ENCODE measurements at regions not wholly inside any gene's neighbourhood (a gene's known extent, or its start where the extent isn't known, plus 50 kb on each side); places are given as distances from the start of the nearest gene placed in this dataset.
A peak's percentile ranks its signal among the peaks of the same experiment; 100 is the strongest.

DNA sequence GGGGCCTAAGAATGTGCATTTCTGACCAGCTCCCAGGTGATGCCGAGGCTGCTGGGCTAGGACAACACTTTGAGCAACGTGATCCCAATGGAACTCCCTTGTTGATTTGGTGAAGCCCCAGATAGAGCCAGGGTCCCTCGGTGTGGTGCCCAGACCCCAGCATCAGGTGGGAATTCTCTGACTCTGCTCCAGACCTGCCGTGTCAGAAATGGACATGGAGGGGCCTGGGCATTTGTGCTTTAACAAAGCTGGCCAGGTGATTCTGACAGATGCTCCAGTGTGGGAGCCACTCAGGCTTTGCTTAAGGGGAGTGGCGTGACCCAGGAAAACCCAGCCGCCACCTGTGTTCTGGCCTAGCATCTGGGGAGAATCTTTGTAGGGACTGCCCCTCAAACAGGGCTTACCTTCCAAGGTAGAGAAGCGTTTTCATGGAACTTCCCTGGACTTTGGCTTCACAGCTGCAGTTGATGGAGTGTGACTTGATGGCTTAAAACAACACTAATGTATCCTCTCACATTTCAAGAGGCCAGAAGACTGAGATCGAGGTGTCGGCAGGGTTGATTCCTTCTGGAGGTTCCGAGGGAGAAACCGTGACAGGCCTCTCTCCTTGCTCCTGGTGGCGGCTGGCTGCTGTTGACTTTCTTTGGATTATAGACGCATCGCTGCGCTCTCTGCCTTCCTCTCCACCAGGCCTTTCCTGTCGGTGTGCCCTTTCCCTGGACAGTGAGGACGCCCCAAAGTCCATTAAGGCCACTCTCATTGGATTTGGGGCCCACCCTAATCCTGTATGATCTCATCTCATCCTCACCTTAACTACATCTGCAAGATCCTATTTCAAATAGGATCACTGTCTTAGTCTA, 57.0 kb upstream of the HDAC4 start:
- peak; percentile 22 for DNase-seq (ENCODE audit: low spot score)

DNA sequence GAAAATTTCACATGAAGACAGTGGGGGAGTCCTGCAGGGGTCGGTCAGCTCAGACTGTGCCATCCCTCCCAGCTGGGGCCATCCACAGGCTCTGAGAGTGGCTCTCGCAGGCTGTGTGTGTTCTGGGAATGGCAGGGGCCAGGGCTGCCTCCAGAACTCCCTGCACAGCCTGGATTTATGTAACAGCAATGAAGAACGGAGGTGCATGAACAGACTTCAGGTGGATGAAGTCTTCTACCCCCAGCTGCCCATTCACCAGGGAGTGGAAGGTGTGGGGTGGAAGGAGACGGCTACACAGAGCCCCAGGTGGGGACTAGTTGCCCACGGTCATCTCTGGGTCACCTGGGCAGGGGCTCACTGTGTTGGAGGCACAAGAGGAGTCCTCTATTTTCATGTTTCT, 56.1 kb upstream of the HDAC4 start:
- Histone ChIP-seq H3K36me3 (ENCODE audit: control insufficient read depth in 4 of 4, insufficient read depth in 3 of 4, low read depth in 1 of 4, low read length in 3 of 4) (no peaks in the 10 kb centered on the region), H3K27me3 (ENCODE audit: control insufficient read depth in 4 of 4, insufficient read depth in 4 of 4, low read length in 3 of 4) (no peaks in the 10 kb centered on the region), H3K27ac (ENCODE audit: low read depth in 1 of 2, low read length in 2 of 2) (no peak overlapping the region), H3K9me3 (ENCODE audit: control insufficient read depth in 4 of 4, low read length in 3 of 4) (peaks cover 0 to 2% (median 0%) of the 10 kb centered on the region in 4 donors), H3K4me1 (ENCODE audit: control insufficient read depth in 4 of 4, insufficient read depth in 4 of 4, low read length in 3 of 4) (no peaks in the 10 kb centered on the region), H3K4me3 (ENCODE audit: low read depth in 1 of 3, low read length in 3 of 3) (no peak overlapping the region), H3K9ac (ENCODE audit: low read depth in 1 of 2, low read length in 2 of 2) (no peak overlapping the region)
- 80% methylated on average over 5 of the region's 5 CpGs for WGBS
- peak; percentile 12 for DNase-seq (ENCODE audit: low spot score)
- no peak for TF ChIP-seq FOXA2 (IDR thresholded peaks at IDR 0.05)
- no peak for TF ChIP-seq YY1 (IDR thresholded peaks at IDR 0.05)
- TF ChIP-seq, protein P1, sequence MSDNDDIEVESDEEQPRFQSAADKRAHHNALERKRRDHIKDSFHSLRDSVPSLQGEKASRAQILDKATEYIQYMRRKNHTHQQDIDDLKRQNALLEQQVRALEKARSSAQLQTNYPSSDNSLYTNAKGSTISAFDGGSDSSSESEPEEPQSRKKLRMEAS (IDR thresholded peaks at IDR 0.05): no peak
- TF ChIP-seq, protein P2, sequence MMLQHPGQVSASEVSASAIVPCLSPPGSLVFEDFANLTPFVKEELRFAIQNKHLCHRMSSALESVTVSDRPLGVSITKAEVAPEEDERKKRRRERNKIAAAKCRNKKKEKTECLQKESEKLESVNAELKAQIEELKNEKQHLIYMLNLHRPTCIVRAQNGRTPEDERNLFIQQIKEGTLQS (IDR thresholded peaks at IDR 0.05): no peak
- TF ChIP-seq RAD21 (IDR thresholded peaks at IDR 0.05): no peak
- TF ChIP-seq, protein P3, sequence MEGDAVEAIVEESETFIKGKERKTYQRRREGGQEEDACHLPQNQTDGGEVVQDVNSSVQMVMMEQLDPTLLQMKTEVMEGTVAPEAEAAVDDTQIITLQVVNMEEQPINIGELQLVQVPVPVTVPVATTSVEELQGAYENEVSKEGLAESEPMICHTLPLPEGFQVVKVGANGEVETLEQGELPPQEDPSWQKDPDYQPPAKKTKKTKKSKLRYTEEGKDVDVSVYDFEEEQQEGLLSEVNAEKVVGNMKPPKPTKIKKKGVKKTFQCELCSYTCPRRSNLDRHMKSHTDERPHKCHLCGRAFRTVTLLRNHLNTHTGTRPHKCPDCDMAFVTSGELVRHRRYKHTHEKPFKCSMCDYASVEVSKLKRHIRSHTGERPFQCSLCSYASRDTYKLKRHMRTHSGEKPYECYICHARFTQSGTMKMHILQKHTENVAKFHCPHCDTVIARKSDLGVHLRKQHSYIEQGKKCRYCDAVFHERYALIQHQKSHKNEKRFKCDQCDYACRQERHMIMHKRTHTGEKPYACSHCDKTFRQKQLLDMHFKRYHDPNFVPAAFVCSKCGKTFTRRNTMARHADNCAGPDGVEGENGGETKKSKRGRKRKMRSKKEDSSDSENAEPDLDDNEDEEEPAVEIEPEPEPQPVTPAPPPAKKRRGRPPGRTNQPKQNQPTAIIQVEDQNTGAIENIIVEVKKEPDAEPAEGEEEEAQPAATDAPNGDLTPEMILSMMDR (IDR thresholded peaks at IDR 0.05; ENCODE audit: low read depth, low read length, missing input control): no peak
- TF ChIP-seq, protein P4, sequence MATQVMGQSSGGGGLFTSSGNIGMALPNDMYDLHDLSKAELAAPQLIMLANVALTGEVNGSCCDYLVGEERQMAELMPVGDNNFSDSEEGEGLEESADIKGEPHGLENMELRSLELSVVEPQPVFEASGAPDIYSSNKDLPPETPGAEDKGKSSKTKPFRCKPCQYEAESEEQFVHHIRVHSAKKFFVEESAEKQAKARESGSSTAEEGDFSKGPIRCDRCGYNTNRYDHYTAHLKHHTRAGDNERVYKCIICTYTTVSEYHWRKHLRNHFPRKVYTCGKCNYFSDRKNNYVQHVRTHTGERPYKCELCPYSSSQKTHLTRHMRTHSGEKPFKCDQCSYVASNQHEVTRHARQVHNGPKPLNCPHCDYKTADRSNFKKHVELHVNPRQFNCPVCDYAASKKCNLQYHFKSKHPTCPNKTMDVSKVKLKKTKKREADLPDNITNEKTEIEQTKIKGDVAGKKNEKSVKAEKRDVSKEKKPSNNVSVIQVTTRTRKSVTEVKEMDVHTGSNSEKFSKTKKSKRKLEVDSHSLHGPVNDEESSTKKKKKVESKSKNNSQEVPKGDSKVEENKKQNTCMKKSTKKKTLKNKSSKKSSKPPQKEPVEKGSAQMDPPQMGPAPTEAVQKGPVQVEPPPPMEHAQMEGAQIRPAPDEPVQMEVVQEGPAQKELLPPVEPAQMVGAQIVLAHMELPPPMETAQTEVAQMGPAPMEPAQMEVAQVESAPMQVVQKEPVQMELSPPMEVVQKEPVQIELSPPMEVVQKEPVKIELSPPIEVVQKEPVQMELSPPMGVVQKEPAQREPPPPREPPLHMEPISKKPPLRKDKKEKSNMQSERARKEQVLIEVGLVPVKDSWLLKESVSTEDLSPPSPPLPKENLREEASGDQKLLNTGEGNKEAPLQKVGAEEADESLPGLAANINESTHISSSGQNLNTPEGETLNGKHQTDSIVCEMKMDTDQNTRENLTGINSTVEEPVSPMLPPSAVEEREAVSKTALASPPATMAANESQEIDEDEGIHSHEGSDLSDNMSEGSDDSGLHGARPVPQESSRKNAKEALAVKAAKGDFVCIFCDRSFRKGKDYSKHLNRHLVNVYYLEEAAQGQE (IDR thresholded peaks at IDR 0.05): no peak
- no peak for TF ChIP-seq JUND (IDR thresholded peaks at IDR 0.05)
- TF ChIP-seq NR2F2 (IDR thresholded peaks at IDR 0.05): no peak
- TF ChIP-seq TAF1 (conservative IDR thresholded peaks at IDR 0.05): no peak

More for the DNA sequence above, 57.0 kb upstream of the HDAC4 start:
- 90% methylated on average over 17 of the region's 17 CpGs for WGBS
- Histone ChIP-seq H3K4me3 (ENCODE audit: low read depth in 1 of 3, low read length in 3 of 3) (no peak overlapping the region), H3K9me3 (ENCODE audit: control insufficient read depth in 4 of 4, low read length in 3 of 4) (peaks cover 0 to 2% (median 0%) of the 10 kb centered on the region in 4 donors), H3K27me3 (ENCODE audit: control insufficient read depth in 4 of 4, insufficient read depth in 4 of 4, low read length in 3 of 4) (no peaks in the 10 kb centered on the region), H3K36me3 (ENCODE audit: control insufficient read depth in 4 of 4, insufficient read depth in 3 of 4, low read depth in 1 of 4, low read length in 3 of 4) (no peaks in the 10 kb centered on the region), H3K9ac (ENCODE audit: low read depth in 1 of 2, low read length in 2 of 2) (no peak overlapping the region), H3K27ac (ENCODE audit: low read depth in 1 of 2, low read length in 2 of 2) (no peak overlapping the region), H3K4me1 (ENCODE audit: control insufficient read depth in 4 of 4, insufficient read depth in 4 of 4, low read length in 3 of 4) (no peaks in the 10 kb centered on the region)
- TF ChIP-seq, protein P4 (IDR thresholded peaks at IDR 0.05): no peak
- TF ChIP-seq JUND (IDR thresholded peaks at IDR 0.05): no peak
- TF ChIP-seq, protein P3 (IDR thresholded peaks at IDR 0.05; ENCODE audit: low read depth, low read length, missing input control): no peak
- TF ChIP-seq RXRA (IDR thresholded peaks at IDR 0.05): no peak
- TF ChIP-seq GABPA (IDR thresholded peaks at IDR 0.05 in 1 of 2, conservative IDR thresholded peaks at IDR 0.05 in 1 of 2): no peak
- TF ChIP-seq, protein P1 (IDR thresholded peaks at IDR 0.05): no peak
- no peak for TF ChIP-seq RAD21 (IDR thresholded peaks at IDR 0.05)
- no peak for TF ChIP-seq SP1 (IDR thresholded peaks at IDR 0.05)
- no peak for TF ChIP-seq HNF4G (IDR thresholded peaks at IDR 0.05)
- TF ChIP-seq NR2F2 (IDR thresholded peaks at IDR 0.05): no peak
- TF ChIP-seq TAF1 (conservative IDR thresholded peaks at IDR 0.05): no peak
- TF ChIP-seq FOXA2 (IDR thresholded peaks at IDR 0.05): no peak
- no peak for TF ChIP-seq HNF4A (conservative IDR thresholded peaks at IDR 0.05)
- TF ChIP-seq EGR1 (IDR thresholded peaks at IDR 0.05; ENCODE audit: low read depth in 2 of 2): no peak
- TF ChIP-seq FOXA1 (IDR thresholded peaks at IDR 0.05): no peak

Measured in liver (tissue), 8 donors.